H9 (cell line): ENCODE measurements at regions not wholly inside any gene's neighbourhood (a gene's known extent, or its start where the extent isn't known, plus 50 kb on each side); places are given as distances from the start of the nearest gene placed in this dataset.

Experiments used
- DNase-seq: peaks from one replicate; pipeline ENCODE4 v3.0.0-alpha.2; 2017
- H2AFZ ChIP-seq: one replicate; pipeline ENCODE4 v1.6.1; 2013; ENCODE audit warnings: mild to moderate bottlenecking, low read length, control low read depth, moderate library complexity
- H2AK5ac ChIP-seq: 2 replicates; pipeline ENCODE4 v1.6.1; 2013; ENCODE audit warnings: low read length, control low read depth, mixed read lengths; ENCODE audit not compliant: insufficient read length
- H2BK120ac ChIP-seq: one replicate; pipeline ENCODE4 v1.6.1; 2013; ENCODE audit warnings: low read depth, mild to moderate bottlenecking, low read length, control low read depth, inconsistent platforms; ENCODE audit not compliant: poor library complexity, severe bottlenecking
- H2BK12ac ChIP-seq: 2 replicates; pipeline ENCODE4 v1.6.1; 2013; ENCODE audit warnings: low read length, control low read depth, mixed read lengths, low read depth; ENCODE audit not compliant: insufficient read length
- H2BK15ac ChIP-seq: 2 replicates; pipeline ENCODE4 v1.6.1; 2013; ENCODE audit warnings: low read depth, low read length, control low read depth
- H2BK20ac ChIP-seq: one replicate; pipeline ENCODE4 v1.6.1; 2013; ENCODE audit warnings: low read depth, mild to moderate bottlenecking, low read length, control low read depth, inconsistent platforms; ENCODE audit not compliant: poor library complexity, severe bottlenecking
- H2BK5ac ChIP-seq: 2 replicates; pipeline ENCODE4 v1.6.1; 2013; ENCODE audit warnings: low read length, control low read depth, mixed read lengths; ENCODE audit not compliant: insufficient read length
- H3K14ac ChIP-seq: 2 replicates; pipeline ENCODE4 v1.6.1; 2013; ENCODE audit warnings: low read length, control low read depth; ENCODE audit not compliant: insufficient read depth
- H3K18ac ChIP-seq: 2 replicates; pipeline ENCODE4 v1.6.1; 2013; ENCODE audit warnings: low read depth, mild to moderate bottlenecking, mixed read lengths, low read length, control low read depth; ENCODE audit not compliant: insufficient read length
- H3K23ac ChIP-seq: 2 replicates; pipeline ENCODE4 v1.6.1; 2013; ENCODE audit warnings: low read length, control low read depth, mixed read lengths, low read depth; ENCODE audit not compliant: insufficient read length
- H3K23me2 ChIP-seq: 2 replicates; pipeline ENCODE4 v1.6.1; 2013; ENCODE audit warnings: low read depth, mild to moderate bottlenecking, mixed read lengths, low read length, control low read depth; ENCODE audit not compliant: insufficient read length, poor library complexity, severe bottlenecking
- H3K27ac ChIP-seq: 2 replicates; pipeline ENCODE4 v1.5.1; 2013; ENCODE audit warnings: low read length, control low read depth, mixed read lengths, low read depth; ENCODE audit not compliant: insufficient read length
- H3K27me3 ChIP-seq: 2 replicates; pipeline ENCODE4 v1.6.1; 2013; ENCODE audit warnings: low read length, control low read depth, inconsistent platforms; ENCODE audit not compliant: insufficient read depth
- H3K4ac ChIP-seq: 2 replicates; pipeline ENCODE4 v1.6.1; 2013; ENCODE audit warnings: low read depth, mild to moderate bottlenecking, control low read depth, inconsistent platforms, low read length, moderate library complexity
- H3K4me1 ChIP-seq: 2 replicates; pipeline ENCODE4 v1.6.1; 2013; ENCODE audit warnings: low read length, control low read depth, inconsistent platforms; ENCODE audit not compliant: insufficient read depth
- H3K4me2 ChIP-seq: 2 replicates; pipeline ENCODE4 v1.6.1; 2013; ENCODE audit warnings: low read length, control low read depth, mixed read lengths; ENCODE audit not compliant: insufficient read length, insufficient read depth
- H3K56ac ChIP-seq: 2 replicates; pipeline ENCODE4 v1.6.1; 2013; ENCODE audit warnings: low read depth, mild to moderate bottlenecking, mixed read lengths, low read length, control low read depth; ENCODE audit not compliant: insufficient read length
- H3K79me1 ChIP-seq: 2 replicates; pipeline ENCODE4 v1.6.1; 2013; ENCODE audit warnings: low read depth, mild to moderate bottlenecking, moderate library complexity, low read length, control low read depth, inconsistent platforms; ENCODE audit not compliant: insufficient read depth, poor library complexity, severe bottlenecking
- H3K79me2 ChIP-seq: 2 replicates; pipeline ENCODE4 v1.6.1; 2013; ENCODE audit warnings: low read length, control low read depth, inconsistent platforms; ENCODE audit not compliant: insufficient read depth
- H3K9ac ChIP-seq: 2 replicates; pipeline ENCODE4 v1.6.1; 2013; ENCODE audit warnings: low read length, control low read depth, mixed read lengths; ENCODE audit not compliant: insufficient read length; ENCODE audit errors: extremely low read depth
- H3K9me3 ChIP-seq: one replicate; pipeline ENCODE4 v1.6.1; 2013; ENCODE audit warnings: low read depth, low read length, inconsistent platforms; ENCODE audit not compliant: control insufficient read depth
- H3T11ph ChIP-seq: one replicate; pipeline ENCODE4 v1.6.1; 2013; ENCODE audit warnings: mild to moderate bottlenecking, low read length, control low read depth, inconsistent platforms
- H4K20me1 ChIP-seq: one replicate; pipeline ENCODE4 v1.6.1; 2013; ENCODE audit not compliant: control insufficient read depth, insufficient read length, insufficient read depth
- H4K5ac ChIP-seq: 2 replicates; pipeline ENCODE4 v1.6.1; 2013; ENCODE audit warnings: low read depth, mild to moderate bottlenecking, mixed read lengths, low read length, control low read depth; ENCODE audit not compliant: insufficient read length
- H4K8ac ChIP-seq: replicated peaks from 2 replicates; pipeline ENCODE4 v1.6.1; 2013; ENCODE audit warnings: low read length, control low read depth, mixed read lengths, low read depth; ENCODE audit not compliant: insufficient read length
- H4K91ac ChIP-seq: 2 replicates; pipeline ENCODE4 v1.6.1; 2013; ENCODE audit warnings: low read depth, mild to moderate bottlenecking, moderate library complexity, mixed read lengths, low read length, control low read depth; ENCODE audit not compliant: insufficient read length
- H3K27ac Mint-ChIP-seq, 3 experiments: 2 replicates in 2 of 3; 3 replicates in 1 of 3; pipeline ENCODE4 v1.8.0; 2020 to 2021; ENCODE audit warnings: mixed read lengths in 3 of 3, mild to moderate bottlenecking in 1 of 3, moderate library complexity in 1 of 3
- H3K27me3 Mint-ChIP-seq: 2 replicates; pipeline ENCODE4 v1.8.0; 2021; ENCODE audit warnings: low read depth, mild to moderate bottlenecking, moderate library complexity, mixed read lengths
- H3K36me3 Mint-ChIP-seq, 3 experiments: 2 replicates in 2 of 3; 3 replicates in 1 of 3; pipeline ENCODE4 v1.8.0; 2020 to 2021; ENCODE audit warnings: low read depth in 3 of 3, mixed read lengths in 3 of 3; ENCODE audit not compliant: insufficient read depth in 1 of 3
- H3K4me1 Mint-ChIP-seq, 2 experiments: 2 replicates each; pipeline ENCODE4 v1.8.0; 2020; ENCODE audit warnings: mixed read lengths in 2 of 2
- H3K4me3 Mint-ChIP-seq, 2 experiments: 2 replicates in 1 of 2; 3 replicates in 1 of 2; pipeline ENCODE4 v1.8.0; 2020 to 2021; ENCODE audit warnings: mild to moderate bottlenecking in 2 of 2, mixed read lengths in 2 of 2, moderate library complexity in 1 of 2
- H3K9me3 Mint-ChIP-seq, 2 experiments: 2 replicates in 1 of 2; 3 replicates in 1 of 2; pipeline ENCODE4 v1.8.0; 2020; ENCODE audit warnings: mild to moderate bottlenecking in 2 of 2, mixed read lengths in 2 of 2, moderate library complexity in 1 of 2
- WGBS: extraction: QIAGEN DNeasy Blood & Tissue Kit; methylation state at CpG from one replicate; pipeline ENCODE4 v1.1.7; 2013; ENCODE audit warnings: missing lambda C conversion rate, low lambda C conversion rate, mixed read lengths; ENCODE audit not compliant: insufficient read length; ENCODE audit errors: extremely low coverage; 5-methylcytosine and 5-hydroxymethylcytosine counted together
- TF ChIP-seq, protein P1 (sequence below): fragments of 200-600 bp; sonication (generic); conservative IDR thresholded peaks from 3 replicates; pipeline ENCODE4 v1.8.0; 2021; ENCODE audit warnings: antibody characterized with exemption, mild to moderate bottlenecking

DNA sequence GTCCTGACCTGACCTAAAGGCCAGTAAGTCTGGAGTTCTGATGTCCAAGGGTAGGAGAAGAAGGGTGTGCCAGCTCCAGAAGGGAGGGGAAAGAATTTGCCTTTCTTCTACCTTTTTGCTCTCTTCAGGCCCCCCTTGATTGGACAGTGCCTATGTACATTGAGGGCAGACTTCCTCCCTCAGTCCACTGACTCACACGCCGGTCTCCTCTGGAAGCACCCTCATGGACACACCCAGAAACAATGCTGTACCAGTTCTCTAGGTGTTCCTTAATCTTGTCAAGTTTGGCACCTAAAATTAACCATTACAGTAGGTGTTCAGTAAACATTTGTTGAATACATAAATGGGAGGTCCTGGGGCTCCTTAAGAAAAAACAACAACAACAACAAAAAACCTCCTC is 51.0 kb upstream of the POU2F1 start:
- Histone ChIP-seq H3K9ac (no peak overlapping the region), H3K79me1 (no peaks in the 10 kb centered on the region), H3K27me3 (no peaks in the 10 kb centered on the region), H3K23ac (no peak overlapping the region), H2AFZ (no peak overlapping the region), H2BK20ac (no peak overlapping the region), H3K9me3 (no peaks in the 10 kb centered on the region), H3K4ac (no peak overlapping the region), H2BK15ac (no peak overlapping the region), H3T11ph (no peak overlapping the region), H2AK5ac (no peak overlapping the region), H3K4me1 (peaks cover 4% of the 10 kb centered on the region), H3K56ac (no peak overlapping the region), H3K14ac (no peak overlapping the region), H2BK12ac (no peak overlapping the region), H4K8ac (no peak overlapping the region), H4K91ac (no peak overlapping the region), H2BK120ac (no peak overlapping the region), H4K20me1 (no peaks in the 10 kb centered on the region), H3K18ac (no peak overlapping the region), H3K27ac (no peak overlapping the region), H2BK5ac (no peak overlapping the region), H3K23me2 (no peaks in the 10 kb centered on the region), H3K79me2 (no peaks in the 10 kb centered on the region), H3K4me2 (no peak overlapping the region), H4K5ac (no peak overlapping the region)
- Mint-ChIP-seq H3K36me3 (peaks cover 0 to 4% (median 0%) of the 10 kb centered on the region in 3 experiments; a peak in 2 of 7 replicates), H3K27ac (no peak overlapping the region), H3K27me3 (no peaks in the 10 kb centered on the region), H3K4me1 (peaks cover 42 to 49% of the 10 kb centered on the region in 2 experiments), H3K9me3 (no peaks in the 10 kb centered on the region), H3K4me3 (no peak overlapping the region)
- TF ChIP-seq, protein P1, sequence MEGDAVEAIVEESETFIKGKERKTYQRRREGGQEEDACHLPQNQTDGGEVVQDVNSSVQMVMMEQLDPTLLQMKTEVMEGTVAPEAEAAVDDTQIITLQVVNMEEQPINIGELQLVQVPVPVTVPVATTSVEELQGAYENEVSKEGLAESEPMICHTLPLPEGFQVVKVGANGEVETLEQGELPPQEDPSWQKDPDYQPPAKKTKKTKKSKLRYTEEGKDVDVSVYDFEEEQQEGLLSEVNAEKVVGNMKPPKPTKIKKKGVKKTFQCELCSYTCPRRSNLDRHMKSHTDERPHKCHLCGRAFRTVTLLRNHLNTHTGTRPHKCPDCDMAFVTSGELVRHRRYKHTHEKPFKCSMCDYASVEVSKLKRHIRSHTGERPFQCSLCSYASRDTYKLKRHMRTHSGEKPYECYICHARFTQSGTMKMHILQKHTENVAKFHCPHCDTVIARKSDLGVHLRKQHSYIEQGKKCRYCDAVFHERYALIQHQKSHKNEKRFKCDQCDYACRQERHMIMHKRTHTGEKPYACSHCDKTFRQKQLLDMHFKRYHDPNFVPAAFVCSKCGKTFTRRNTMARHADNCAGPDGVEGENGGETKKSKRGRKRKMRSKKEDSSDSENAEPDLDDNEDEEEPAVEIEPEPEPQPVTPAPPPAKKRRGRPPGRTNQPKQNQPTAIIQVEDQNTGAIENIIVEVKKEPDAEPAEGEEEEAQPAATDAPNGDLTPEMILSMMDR = no peak
- no CpG with 5 or more reads among the region's 2 CpGs for WGBS
- no peak for DNase-seq
